ENCODE measurements at regions not wholly inside any gene's neighbourhood (a gene's known extent, or its start where the extent isn't known, plus 50 kb on each side); places are given as distances from the start of the nearest gene placed in this dataset.

DNA sequence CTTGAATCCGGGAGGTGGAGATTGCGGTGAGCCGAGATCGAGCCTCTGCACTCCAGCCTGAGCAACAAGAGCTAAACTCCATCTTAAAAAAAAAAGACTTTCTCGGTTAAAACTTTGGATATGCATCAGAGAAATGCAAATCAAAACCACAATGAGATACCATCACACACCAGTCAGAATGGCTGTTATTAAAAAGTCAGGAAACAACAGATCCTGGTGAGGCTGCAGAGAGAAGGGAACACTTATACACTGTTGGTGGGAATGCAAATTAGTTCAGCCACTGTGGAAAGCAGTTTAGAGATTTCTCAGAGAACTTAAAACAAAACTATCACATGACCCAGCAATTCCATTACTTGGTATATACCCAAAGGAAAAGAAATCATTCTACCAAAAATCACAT, 619.4 kb upstream of the KIRREL3 start:
- Histone ChIP-seq H3K4me1 (ENCODE audit: low read length) (no peaks in the 10 kb centered on the region), H3K27ac (ENCODE audit: low read length) (no peak overlapping the region)

GRCh38 chr11:127618721-127619120, 618.2 kb upstream of the KIRREL3 start:
- H2AFZ ChIP-seq (ENCODE audit: low read length) = no peak overlapping the region
- no peaks in the 10 kb centered on the region for H4K20me1 ChIP-seq (ENCODE audit: insufficient read depth, low read depth, low read length)
- H3K27ac ChIP-seq (ENCODE audit: low read length) = no peak overlapping the region
- no peaks in the 10 kb centered on the region for H3K9me3 ChIP-seq (ENCODE audit: low read length)
- no peaks in the 10 kb centered on the region for H3K4me1 ChIP-seq (ENCODE audit: low read length)
- H3K36me3 ChIP-seq (ENCODE audit: insufficient read depth, low read length) = no peaks in the 10 kb centered on the region
- no peak overlapping the region for H3K9ac ChIP-seq (ENCODE audit: low read length)
- no peaks in the 10 kb centered on the region for H3K9me2 ChIP-seq (replicated peaks; ENCODE audit: insufficient read depth, low read length)
- no peaks in the 10 kb centered on the region for H3K79me2 ChIP-seq (ENCODE audit: low read length)
- no peak overlapping the region for H3K4me2 ChIP-seq (ENCODE audit: low read depth, low read length, poor library complexity, severe bottlenecking)
- no peaks in the 10 kb centered on the region for H3K27me3 ChIP-seq (ENCODE audit: low read length)
- no peak overlapping the region for H3K4me3 ChIP-seq (ENCODE audit: low read length)
- DNase-seq = no peak

More for the DNA sequence above, 619.4 kb upstream of the KIRREL3 start:
- no peaks in the 10 kb centered on the region for H3K36me3 ChIP-seq (ENCODE audit: insufficient read depth, low read length)
- H3K4me2 ChIP-seq (ENCODE audit: low read depth, low read length, poor library complexity, severe bottlenecking) = no peak overlapping the region
- H4K20me1 ChIP-seq (ENCODE audit: insufficient read depth, low read depth, low read length) = no peaks in the 10 kb centered on the region
- H3K4me3 ChIP-seq (ENCODE audit: low read length) = no peak overlapping the region
- H3K27me3 ChIP-seq (ENCODE audit: low read length) = no peaks in the 10 kb centered on the region
- H3K79me2 ChIP-seq (ENCODE audit: low read length) = no peaks in the 10 kb centered on the region
- DNase-seq = no peak
- H2AFZ ChIP-seq (ENCODE audit: low read length) = no peak overlapping the region
- H3K9me2 ChIP-seq (replicated peaks; ENCODE audit: insufficient read depth, low read length) = no peaks in the 10 kb centered on the region
- no peak overlapping the region for H3K9ac ChIP-seq (ENCODE audit: low read length)
- no peaks in the 10 kb centered on the region for H3K9me3 ChIP-seq (ENCODE audit: low read length)

- H3K4me3 ChIP-seq (ENCODE audit: low read length) = no peak overlapping the region
- no peak overlapping the region for H2AFZ ChIP-seq (ENCODE audit: low read length)
- H3K9ac ChIP-seq (ENCODE audit: low read length) = no peak overlapping the region
- no peak overlapping the region for H3K27ac ChIP-seq (ENCODE audit: low read length)
- H3K4me2 ChIP-seq (ENCODE audit: low read depth, low read length, poor library complexity, severe bottlenecking) = no peak overlapping the region
- no peaks in the 10 kb centered on the region for H3K36me3 ChIP-seq (ENCODE audit: insufficient read depth, low read length)
- no peaks in the 10 kb centered on the region for H3K9me2 ChIP-seq (replicated peaks; ENCODE audit: insufficient read depth, low read length)
- H3K79me2 ChIP-seq (ENCODE audit: low read length) = no peaks in the 10 kb centered on the region
- H4K20me1 ChIP-seq (ENCODE audit: insufficient read depth, low read depth, low read length) = no peaks in the 10 kb centered on the region
- H3K9me3 ChIP-seq (ENCODE audit: low read length) = no peaks in the 10 kb centered on the region
- no peak for DNase-seq
- H3K4me1 ChIP-seq (ENCODE audit: low read length) = no peaks in the 10 kb centered on the region
- no peaks in the 10 kb centered on the region for H3K27me3 ChIP-seq (ENCODE audit: low read length)
These were observed 615.6 kb upstream of the KIRREL3 start for GRCh38 chr11:127616158-127616557.

DNA sequence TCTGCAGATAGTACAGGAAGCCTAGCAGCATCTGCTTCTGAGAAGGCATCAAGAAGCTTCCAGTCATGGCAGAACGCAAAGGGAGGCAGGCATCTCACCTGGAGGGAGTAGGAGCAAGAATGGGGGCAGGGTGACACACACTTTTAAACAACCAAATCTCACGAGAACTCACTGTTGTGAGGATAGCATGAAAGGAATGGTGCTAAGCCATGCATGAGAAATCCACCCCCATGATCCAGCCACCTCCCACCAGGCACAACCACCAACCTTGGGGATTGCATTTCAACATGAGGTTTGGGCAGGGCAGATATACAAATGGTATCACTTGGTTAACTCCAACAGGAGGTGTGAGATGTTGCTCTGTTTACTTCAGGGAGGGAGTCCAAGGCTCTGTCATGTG, 612.0 kb upstream of the KIRREL3 start:
- H4K20me1 ChIP-seq (ENCODE audit: insufficient read depth, low read depth, low read length) = no peaks in the 10 kb centered on the region

GRCh38 chr11:127609025-127609773, 608.6 kb upstream of the KIRREL3 start:
- Histone ChIP-seq H3K4me2 (ENCODE audit: low read depth, low read length, poor library complexity, severe bottlenecking) (no peak overlapping the region), H3K4me1 (ENCODE audit: low read length) (no peaks in the 10 kb centered on the region), H4K20me1 (ENCODE audit: insufficient read depth, low read depth, low read length) (no peaks in the 10 kb centered on the region), H3K27me3 (ENCODE audit: low read length) (no peaks in the 10 kb centered on the region), H3K9me3 (ENCODE audit: low read length) (no peaks in the 10 kb centered on the region), H3K27ac (ENCODE audit: low read length) (no peak overlapping the region), H3K36me3 (ENCODE audit: insufficient read depth, low read length) (no peaks in the 10 kb centered on the region), H3K9me2 (replicated peaks; ENCODE audit: insufficient read depth, low read length) (no peaks in the 10 kb centered on the region), H3K4me3 (ENCODE audit: low read length) (no peak overlapping the region), H3K9ac (ENCODE audit: low read length) (no peak overlapping the region), H2AFZ (ENCODE audit: low read length) (no peak overlapping the region), H3K79me2 (ENCODE audit: low read length) (no peaks in the 10 kb centered on the region)
- DNase-seq = no peak

More for the DNA sequence above, 612.0 kb upstream of the KIRREL3 start:
- no peaks in the 10 kb centered on the region for H3K9me3 ChIP-seq (ENCODE audit: low read length)
- H3K4me3 ChIP-seq (ENCODE audit: low read length) = no peak overlapping the region
- no peaks in the 10 kb centered on the region for H3K9me2 ChIP-seq (replicated peaks; ENCODE audit: insufficient read depth, low read length)
- no peaks in the 10 kb centered on the region for H3K27me3 ChIP-seq (ENCODE audit: low read length)
- H3K27ac ChIP-seq (ENCODE audit: low read length) = no peak overlapping the region
- H3K9ac ChIP-seq (ENCODE audit: low read length) = no peak overlapping the region
- DNase-seq = no peak
- H2AFZ ChIP-seq (ENCODE audit: low read length) = no peak overlapping the region
- no peaks in the 10 kb centered on the region for H3K79me2 ChIP-seq (ENCODE audit: low read length)
- no peak overlapping the region for H3K4me2 ChIP-seq (ENCODE audit: low read depth, low read length, poor library complexity, severe bottlenecking)
- no peaks in the 10 kb centered on the region for H3K36me3 ChIP-seq (ENCODE audit: insufficient read depth, low read length)
- H3K4me1 ChIP-seq (ENCODE audit: low read length) = no peaks in the 10 kb centered on the region

GRCh38 chr11:127607487-127608085, 607.0 kb upstream of the KIRREL3 start:
- Histone ChIP-seq H3K4me1 (ENCODE audit: low read length) (no peaks in the 10 kb centered on the region), H3K79me2 (ENCODE audit: low read length) (no peaks in the 10 kb centered on the region), H2AFZ (ENCODE audit: low read length) (no peak overlapping the region), H3K4me3 (ENCODE audit: low read length) (no peak overlapping the region), H4K20me1 (ENCODE audit: insufficient read depth, low read depth, low read length) (no peaks in the 10 kb centered on the region), H3K9me2 (replicated peaks; ENCODE audit: insufficient read depth, low read length) (no peaks in the 10 kb centered on the region), H3K9ac (ENCODE audit: low read length) (no peak overlapping the region), H3K36me3 (ENCODE audit: insufficient read depth, low read length) (no peaks in the 10 kb centered on the region), H3K27me3 (ENCODE audit: low read length) (no peaks in the 10 kb centered on the region), H3K9me3 (ENCODE audit: low read length) (no peaks in the 10 kb centered on the region), H3K27ac (ENCODE audit: low read length) (no peak overlapping the region), H3K4me2 (ENCODE audit: low read depth, low read length, poor library complexity, severe bottlenecking) (no peak overlapping the region)
- DNase-seq = no peak

GRCh38 chr11:127601578-127601977, 601.0 kb upstream of the KIRREL3 start:
- no peak for DNase-seq
- no peaks in the 10 kb centered on the region for H3K9me3 ChIP-seq (ENCODE audit: low read length)
- no peaks in the 10 kb centered on the region for H4K20me1 ChIP-seq (ENCODE audit: insufficient read depth, low read depth, low read length)
- no peak overlapping the region for H2AFZ ChIP-seq (ENCODE audit: low read length)
- no peak overlapping the region for H3K9ac ChIP-seq (ENCODE audit: low read length)
- no peaks in the 10 kb centered on the region for H3K36me3 ChIP-seq (ENCODE audit: insufficient read depth, low read length)
- no peak overlapping the region for H3K4me3 ChIP-seq (ENCODE audit: low read length)
- H3K27ac ChIP-seq (ENCODE audit: low read length) = no peak overlapping the region
- H3K4me1 ChIP-seq (ENCODE audit: low read length) = no peaks in the 10 kb centered on the region
- no peak overlapping the region for H3K4me2 ChIP-seq (ENCODE audit: low read depth, low read length, poor library complexity, severe bottlenecking)
- no peaks in the 10 kb centered on the region for H3K79me2 ChIP-seq (ENCODE audit: low read length)
- H3K27me3 ChIP-seq (ENCODE audit: low read length) = no peaks in the 10 kb centered on the region
- H3K9me2 ChIP-seq (replicated peaks; ENCODE audit: insufficient read depth, low read length) = no peaks in the 10 kb centered on the region

DNA sequence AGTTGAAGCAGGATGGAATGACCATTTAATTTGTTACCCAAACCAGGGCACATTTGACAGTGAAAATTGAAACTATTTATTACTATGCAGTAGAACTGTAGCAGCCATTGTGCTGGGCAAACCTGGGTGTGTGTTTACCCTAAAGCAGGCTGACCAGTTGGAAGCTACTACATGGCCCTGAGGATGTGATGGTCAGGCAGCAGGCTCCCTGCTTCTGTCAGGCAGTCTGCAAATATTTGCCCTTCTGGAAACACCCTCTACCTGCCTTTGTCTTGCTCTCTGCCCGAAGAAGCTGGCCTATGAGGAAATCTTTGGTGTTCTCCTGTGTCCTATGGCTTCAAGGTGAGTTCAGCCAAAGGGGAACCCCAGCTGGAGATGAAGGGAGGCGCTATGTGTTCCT, 600.1 kb upstream of the KIRREL3 start:
- Histone ChIP-seq H3K4me3 (ENCODE audit: low read length) (no peak overlapping the region), H3K9me2 (replicated peaks; ENCODE audit: insufficient read depth, low read length) (no peaks in the 10 kb centered on the region), H4K20me1 (ENCODE audit: insufficient read depth, low read depth, low read length) (no peaks in the 10 kb centered on the region), H3K4me2 (ENCODE audit: low read depth, low read length, poor library complexity, severe bottlenecking) (no peak overlapping the region), H3K9me3 (ENCODE audit: low read length) (no peaks in the 10 kb centered on the region), H3K79me2 (ENCODE audit: low read length) (no peaks in the 10 kb centered on the region), H3K9ac (ENCODE audit: low read length) (no peak overlapping the region), H2AFZ (ENCODE audit: low read length) (no peak overlapping the region), H3K27ac (ENCODE audit: low read length) (no peak overlapping the region), H3K27me3 (ENCODE audit: low read length) (no peaks in the 10 kb centered on the region), H3K4me1 (ENCODE audit: low read length) (no peaks in the 10 kb centered on the region), H3K36me3 (ENCODE audit: insufficient read depth, low read length) (no peaks in the 10 kb centered on the region)
- no peak for DNase-seq

Data from Karpas-422 (cell line).